Choroid plexus epithelial cell (primary cell): ENCODE measurements at regions not wholly inside any gene's neighbourhood (a gene's known extent, or its start where the extent isn't known, plus 50 kb on each side); places are given as distances from the start of the nearest gene placed in this dataset.

Experiments used
- DNase-seq: peaks from one replicate; pipeline ENCODE4 v3.0.0-alpha.2; 2010; ENCODE audit warnings: low read depth
- H3K4me3 ChIP-seq: 2 replicates; pipeline ENCODE4 v1.5.1; 2011; ENCODE audit warnings: low read depth, mild to moderate bottlenecking, control low read depth, low read length, moderate library complexity
- CTCF ChIP-seq: conservative IDR thresholded peaks from 2 replicates; pipeline ENCODE4 v1.5.1; 2011; ENCODE audit warnings: low read depth, mild to moderate bottlenecking, control low read depth, inconsistent platforms, low read length, moderate library complexity

DNA sequence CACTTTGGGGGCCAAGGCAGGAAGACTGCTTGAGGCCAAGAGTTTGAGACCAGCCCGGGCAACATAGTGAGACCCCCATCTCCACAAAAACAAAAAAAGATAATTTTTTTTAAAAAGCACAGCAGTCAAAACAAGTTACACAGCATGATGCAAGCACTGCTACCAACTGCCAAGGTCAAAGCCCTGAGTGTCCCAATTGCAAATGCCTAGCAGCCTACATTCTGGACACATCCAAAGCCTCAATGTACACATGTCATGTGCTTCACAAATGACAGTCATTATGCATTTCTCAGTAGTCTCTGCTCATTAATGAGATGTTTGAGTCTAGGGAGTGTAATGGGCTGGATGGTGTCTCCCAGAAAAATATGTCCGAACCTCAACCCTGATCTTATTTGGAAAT is 113.7 kb upstream of the CCND2 start:
- TF ChIP-seq CTCF, result no peak
- DNase-seq, result no peak
- no peak overlapping the region for H3K4me3 ChIP-seq

GRCh38 chr12:4158306-4158705 is 115.3 kb upstream of the CCND2 start:
- no peak for TF ChIP-seq CTCF
- DNase-seq, result no peak
- H3K4me3 ChIP-seq, result no peak overlapping the region

DNA sequence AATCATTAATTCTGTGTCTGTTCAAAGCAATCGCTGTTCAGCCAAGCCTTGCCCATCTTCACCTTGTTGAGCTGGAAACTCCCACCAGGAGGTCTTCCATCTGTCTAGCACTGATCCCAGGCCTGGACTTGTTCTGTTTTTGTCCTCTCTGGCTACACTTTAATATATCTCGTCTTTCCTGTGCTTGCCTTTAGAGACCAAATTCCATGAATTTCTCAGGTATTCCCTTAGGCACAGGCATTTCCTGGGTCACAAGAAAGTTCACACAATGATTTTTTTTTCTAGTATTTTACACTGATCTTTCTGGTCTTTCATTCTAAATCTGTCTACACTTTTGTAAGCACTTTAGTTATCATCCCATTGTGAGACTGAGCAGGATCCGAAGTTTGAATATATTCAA is 116.4 kb upstream of the CCND2 start:
- H3K4me3 ChIP-seq, result no peak overlapping the region
- no peak for TF ChIP-seq CTCF
- DNase-seq, result no peak

GRCh38 chr12:4156317-4156716 is 117.2 kb upstream of the CCND2 start:
- DNase-seq, result no peak
- no peak for TF ChIP-seq CTCF
- no peak overlapping the region for H3K4me3 ChIP-seq

DNA sequence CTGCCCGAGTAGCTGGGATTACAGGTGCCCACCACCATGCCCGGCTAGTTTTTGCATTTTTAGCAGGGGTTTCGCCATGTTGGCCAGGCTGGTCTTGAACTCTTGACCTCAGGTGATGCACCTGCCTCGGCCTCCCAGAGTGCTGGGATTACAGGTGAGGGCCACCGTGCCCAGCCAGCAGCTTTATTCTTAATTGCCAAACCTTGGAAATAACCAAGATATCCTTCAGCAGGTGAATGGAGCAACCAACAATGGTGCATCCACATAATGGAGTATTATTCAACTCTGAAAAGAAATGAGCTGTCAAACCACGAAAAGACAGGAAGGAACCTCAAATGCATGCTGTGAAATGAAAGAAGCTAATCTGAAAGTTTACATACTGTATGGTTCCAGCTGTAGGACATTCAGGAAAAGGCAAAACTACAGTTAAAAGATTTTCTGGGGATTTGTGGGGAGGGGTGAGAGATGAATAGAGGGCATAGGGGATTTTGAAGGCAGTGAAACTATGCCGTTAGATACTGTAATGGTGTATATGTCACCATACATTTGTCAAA is 118.8 kb upstream of the CCND2 start:
- no peak overlapping the region for H3K4me3 ChIP-seq
- TF ChIP-seq CTCF, result no peak
- DNase-seq, result no peak

DNA sequence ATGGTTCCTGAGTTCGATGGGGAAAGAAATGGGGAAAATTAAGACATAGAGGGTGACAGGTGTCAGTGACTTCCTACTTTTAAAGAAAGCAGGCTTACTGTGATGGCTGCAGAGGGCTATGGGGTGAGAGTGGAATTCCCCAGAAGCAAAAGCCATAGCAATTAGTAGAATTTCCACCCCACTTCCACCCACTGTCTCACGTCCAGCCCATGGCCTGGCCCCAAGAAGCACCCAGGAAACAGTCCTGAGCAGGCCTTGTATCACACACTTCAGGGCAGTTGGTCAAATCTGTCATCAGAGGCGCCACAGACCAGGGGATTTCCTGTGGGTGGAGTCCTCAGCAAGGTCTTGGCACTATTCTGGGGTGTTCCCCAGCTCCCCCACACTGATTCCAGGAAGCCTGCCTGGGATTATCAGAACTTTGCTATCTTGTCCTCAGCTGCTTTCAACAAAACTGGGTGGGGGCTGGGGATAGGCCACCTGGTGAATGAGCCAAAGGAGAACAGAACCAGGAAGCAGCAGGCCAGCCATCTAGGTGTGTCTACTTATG is 120.1 kb upstream of the CCND2 start:
- no peak for TF ChIP-seq CTCF
- no peak for DNase-seq
- H3K4me3 ChIP-seq, result no peak overlapping the region

DNA sequence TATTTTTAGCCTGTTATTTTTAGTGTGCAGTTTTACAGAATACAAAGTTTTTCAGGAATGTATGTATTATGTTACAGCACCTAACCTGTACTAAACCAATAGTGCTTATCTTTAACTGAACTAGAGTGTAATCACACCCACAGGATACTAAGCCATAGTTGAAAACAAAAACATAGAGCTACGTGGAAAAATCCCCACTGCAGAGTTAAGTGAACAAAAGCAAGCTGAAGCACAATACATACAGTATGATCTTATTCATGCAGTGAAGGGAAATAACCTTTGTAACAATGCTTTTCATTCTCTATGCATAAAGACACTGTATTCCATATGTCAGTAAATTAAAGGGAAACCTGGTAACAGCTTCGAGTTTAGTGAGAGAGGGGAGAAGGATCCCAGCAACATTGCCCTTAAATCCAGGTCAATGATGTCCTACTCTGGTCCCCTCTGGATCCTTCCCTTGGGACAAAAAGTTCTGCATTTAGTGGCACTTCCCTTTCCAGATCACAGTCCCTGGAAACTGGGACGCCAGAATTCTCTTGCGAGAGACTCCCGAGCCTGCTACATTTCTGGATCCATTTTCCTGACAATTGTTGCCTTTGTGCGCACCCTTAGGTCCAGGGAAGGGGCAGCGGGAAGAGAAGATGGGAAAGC is 121.3 kb upstream of the CCND2 start:
- DNase-seq, result no peak
- no peak for TF ChIP-seq CTCF
- no peak overlapping the region for H3K4me3 ChIP-seq
